ENCODE measurements at regions not wholly inside any gene's neighbourhood (a gene's known extent, or its start where the extent isn't known, plus 50 kb on each side); places are given as distances from the start of the nearest gene placed in this dataset.

- H3K4me1 Mint-ChIP-seq, result peaks cover 3% of the 10 kb centered on the region
- H3K27me3 Mint-ChIP-seq (ENCODE audit: low read depth), result peaks cover 3% of the 10 kb centered on the region
- no peaks in the 10 kb centered on the region for H3K36me3 Mint-ChIP-seq (ENCODE audit: low read depth)
- no peaks in the 10 kb centered on the region for H3K9me3 Mint-ChIP-seq
- no peak overlapping the region for H3K4me3 Mint-ChIP-seq
- TF ChIP-seq, protein P1, sequence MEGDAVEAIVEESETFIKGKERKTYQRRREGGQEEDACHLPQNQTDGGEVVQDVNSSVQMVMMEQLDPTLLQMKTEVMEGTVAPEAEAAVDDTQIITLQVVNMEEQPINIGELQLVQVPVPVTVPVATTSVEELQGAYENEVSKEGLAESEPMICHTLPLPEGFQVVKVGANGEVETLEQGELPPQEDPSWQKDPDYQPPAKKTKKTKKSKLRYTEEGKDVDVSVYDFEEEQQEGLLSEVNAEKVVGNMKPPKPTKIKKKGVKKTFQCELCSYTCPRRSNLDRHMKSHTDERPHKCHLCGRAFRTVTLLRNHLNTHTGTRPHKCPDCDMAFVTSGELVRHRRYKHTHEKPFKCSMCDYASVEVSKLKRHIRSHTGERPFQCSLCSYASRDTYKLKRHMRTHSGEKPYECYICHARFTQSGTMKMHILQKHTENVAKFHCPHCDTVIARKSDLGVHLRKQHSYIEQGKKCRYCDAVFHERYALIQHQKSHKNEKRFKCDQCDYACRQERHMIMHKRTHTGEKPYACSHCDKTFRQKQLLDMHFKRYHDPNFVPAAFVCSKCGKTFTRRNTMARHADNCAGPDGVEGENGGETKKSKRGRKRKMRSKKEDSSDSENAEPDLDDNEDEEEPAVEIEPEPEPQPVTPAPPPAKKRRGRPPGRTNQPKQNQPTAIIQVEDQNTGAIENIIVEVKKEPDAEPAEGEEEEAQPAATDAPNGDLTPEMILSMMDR (IDR thresholded peaks at IDR 0.05; ENCODE audit: unreplicated experiment in 3 of 3), result no peak
- no peak overlapping the region for H3K27ac Mint-ChIP-seq
Observed at GRCh38 chr12:5262450-5262849, 169.5 kb upstream of the NTF3 start.

DNA sequence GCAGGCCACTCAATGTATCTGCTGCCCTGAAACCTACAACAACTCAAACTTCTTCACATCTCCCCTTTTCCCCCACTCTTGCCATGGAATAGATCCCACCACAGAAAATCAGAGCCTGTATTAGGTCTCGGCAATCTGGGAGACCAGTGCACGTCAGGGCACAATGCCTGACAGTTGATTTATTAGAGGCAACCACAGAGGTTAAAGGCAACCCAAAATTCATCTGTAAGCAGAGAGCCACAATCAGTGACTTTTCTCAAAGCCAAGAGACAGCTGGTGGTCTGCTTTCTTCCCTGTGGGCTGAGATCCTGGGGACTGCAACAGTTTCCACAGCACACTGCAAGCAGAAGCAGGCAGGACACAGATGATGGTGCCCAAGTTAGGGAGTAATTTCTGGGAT lies 169.0 kb upstream of the NTF3 start:
- TF ChIP-seq, protein P1 (IDR thresholded peaks at IDR 0.05; ENCODE audit: unreplicated experiment in 3 of 3), result no peak
- Mint-ChIP-seq H3K27ac (no peak overlapping the region), H3K4me3 (no peak overlapping the region), H3K9me3 (no peaks in the 10 kb centered on the region), H3K27me3 (ENCODE audit: low read depth) (no peaks in the 10 kb centered on the region), H3K36me3 (ENCODE audit: low read depth) (no peaks in the 10 kb centered on the region), H3K4me1 (no peaks in the 10 kb centered on the region)

DNA sequence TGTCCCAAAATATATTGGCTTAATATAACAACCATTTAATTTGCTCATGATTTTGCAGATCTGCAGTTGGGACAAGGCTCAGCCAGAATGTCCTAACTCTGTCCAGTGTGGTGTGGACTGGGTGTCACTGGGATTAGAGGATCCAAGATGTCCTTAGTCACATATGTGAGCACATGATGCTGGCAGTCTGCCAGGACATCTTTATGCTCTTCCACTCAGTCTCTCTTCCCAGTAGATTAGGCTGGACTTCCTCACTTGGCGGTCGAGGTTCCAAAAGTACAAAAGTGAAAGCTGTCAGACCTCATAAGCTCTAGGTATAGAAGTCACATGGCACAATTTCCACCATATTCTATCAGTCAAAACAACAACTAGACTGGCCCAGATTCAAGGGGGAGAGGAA lies 167.9 kb upstream of the NTF3 start:
- no peaks in the 10 kb centered on the region for H3K4me1 Mint-ChIP-seq
- H3K9me3 Mint-ChIP-seq, result no peaks in the 10 kb centered on the region
- H3K27me3 Mint-ChIP-seq (ENCODE audit: low read depth), result no peaks in the 10 kb centered on the region
- no peaks in the 10 kb centered on the region for H3K36me3 Mint-ChIP-seq (ENCODE audit: low read depth)
- no peak overlapping the region for H3K27ac Mint-ChIP-seq
- H3K4me3 Mint-ChIP-seq, result no peak overlapping the region
- TF ChIP-seq, protein P1 (IDR thresholded peaks at IDR 0.05; ENCODE audit: unreplicated experiment in 3 of 3), result no peak

DNA sequence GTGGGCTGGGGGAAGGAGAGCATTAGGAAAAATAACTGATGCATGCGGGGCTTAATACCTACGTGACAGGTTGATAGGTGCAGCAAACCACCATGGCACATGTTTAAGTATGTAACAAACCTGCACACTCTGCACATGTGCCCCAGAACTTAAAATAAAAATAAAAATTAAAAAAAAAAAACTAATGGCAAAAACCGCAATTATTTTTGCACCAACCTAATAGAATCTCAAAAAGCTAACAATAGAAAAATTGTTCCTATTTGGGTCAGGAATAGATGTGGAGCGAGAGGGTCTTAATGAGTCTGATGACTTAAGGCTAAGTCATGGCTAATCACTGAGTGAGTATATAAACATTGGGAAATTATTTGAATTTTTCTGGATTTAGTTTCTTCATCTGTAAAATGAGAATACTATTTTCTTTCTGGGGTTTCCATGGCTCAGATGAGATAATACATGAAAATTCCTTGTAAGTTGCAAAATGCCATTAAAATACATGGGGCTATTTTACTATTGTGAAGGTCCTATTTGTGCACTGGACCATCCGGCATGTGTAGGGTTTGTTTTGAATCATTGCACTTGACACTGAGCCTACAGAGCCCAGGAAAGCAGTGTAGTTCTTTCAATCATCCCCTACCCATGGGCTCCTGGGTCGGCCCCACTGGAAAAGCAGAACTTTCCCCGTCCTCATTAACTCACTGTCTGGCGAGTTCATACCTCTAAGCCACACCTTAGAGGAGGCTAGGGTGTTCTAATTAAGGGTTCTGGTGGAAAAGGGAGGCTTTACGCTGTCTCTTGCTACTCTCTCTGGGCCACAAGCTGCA lies 164.1 kb upstream of the NTF3 start:
- Mint-ChIP-seq H3K27me3 (ENCODE audit: low read depth) (peaks cover 4% of the 10 kb centered on the region), H3K9me3 (no peaks in the 10 kb centered on the region), H3K27ac (no peak overlapping the region), H3K36me3 (ENCODE audit: low read depth) (no peaks in the 10 kb centered on the region), H3K4me1 (peaks cover 11% of the 10 kb centered on the region), H3K4me3 (no peak overlapping the region)
- TF ChIP-seq, protein P1 (IDR thresholded peaks at IDR 0.05; ENCODE audit: unreplicated experiment in 3 of 3), result no peak

DNA sequence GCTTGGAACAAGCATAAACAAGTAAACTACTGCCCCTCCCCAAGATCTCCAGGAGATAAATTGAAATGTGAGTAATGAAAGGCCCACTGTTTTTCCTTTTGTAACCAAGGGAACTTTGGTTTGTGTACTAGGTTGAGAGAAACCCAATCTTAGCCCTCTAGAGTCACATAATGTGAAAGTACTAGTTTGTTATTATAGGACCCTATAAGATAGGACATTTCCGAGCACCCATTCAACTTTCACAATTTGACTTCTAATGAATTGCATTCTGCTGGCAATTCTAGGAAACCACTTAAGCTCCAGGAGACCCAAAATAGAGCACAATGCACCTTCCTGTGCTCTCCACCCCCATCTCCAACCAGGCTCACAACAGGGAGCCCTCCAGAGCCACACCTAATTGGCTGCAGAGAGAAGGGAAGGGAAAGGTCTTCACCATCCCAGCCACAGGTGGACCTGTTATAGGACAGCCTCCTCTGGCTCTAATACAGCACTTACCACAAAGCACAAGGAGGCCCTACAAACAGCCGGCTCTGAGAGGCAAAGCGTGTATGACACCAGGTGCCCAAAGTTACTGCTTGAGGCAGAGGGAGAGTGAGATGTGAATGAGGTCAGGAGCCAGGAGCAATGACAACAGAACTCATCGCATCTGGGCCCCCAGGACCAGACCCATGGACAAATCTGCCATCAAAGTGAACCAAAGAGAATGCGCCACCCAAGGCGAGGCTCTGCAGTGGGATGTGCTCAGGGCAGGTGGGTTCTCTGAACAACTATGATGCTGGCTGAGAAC lies 163.3 kb upstream of the NTF3 start:
- Mint-ChIP-seq H3K27ac (no peak overlapping the region), H3K4me1 (peaks cover 11% of the 10 kb centered on the region), H3K9me3 (no peaks in the 10 kb centered on the region), H3K27me3 (ENCODE audit: low read depth) (peaks cover 4% of the 10 kb centered on the region), H3K4me3 (no peak overlapping the region), H3K36me3 (ENCODE audit: low read depth) (no peaks in the 10 kb centered on the region)
- TF ChIP-seq, protein P1 (IDR thresholded peaks at IDR 0.05; ENCODE audit: unreplicated experiment in 3 of 3), result no peak
